ENCODE measurements at regions not wholly inside any gene's neighbourhood (a gene's known extent, or its start where the extent isn't known, plus 50 kb on each side); places are given as distances from the start of the nearest gene placed in this dataset.

- TF ChIP-seq CEBPB (IDR thresholded peaks at IDR 0.05; ENCODE audit: borderline replicate concordance, low read depth, low read length) (no peak), FOXK1 (CRISPR knock-in tag; IDR thresholded peaks at IDR 0.05; ENCODE audit: borderline replicate concordance, low read depth) (no peak), ZNF224 (CRISPR knock-in tag; IDR thresholded peaks at IDR 0.05) (no peak), FOXA1 (IDR thresholded peaks at IDR 0.05) (no peak), FOXA1 (CRISPR knock-in tag; IDR thresholded peaks at IDR 0.05) (no peak), EP300 (IDR thresholded peaks at IDR 0.05; ENCODE audit: low read depth in 2 of 2, low read length in 2 of 2) (no peak), EP300 (CRISPR knock-in tag; IDR thresholded peaks at IDR 0.05; ENCODE audit: borderline replicate concordance) (no peak), SMAD1 (CRISPR knock-in tag; IDR thresholded peaks at IDR 0.05; ENCODE audit: borderline replicate concordance, low read depth) (no peak), STAG1 (CRISPR knock-in tag; IDR thresholded peaks at IDR 0.05) (no peak), ZNF20 (CRISPR knock-in tag; IDR thresholded peaks at IDR 0.05) (no peak), TBP (CRISPR knock-in tag; IDR thresholded peaks at IDR 0.05) (no peak), JUN (CRISPR knock-in tag; IDR thresholded peaks at IDR 0.05) (no peak), ESRRA (CRISPR knock-in tag; IDR thresholded peaks at IDR 0.05; ENCODE audit: low read depth) (no peak)
- TF ChIP-seq, protein P1, sequence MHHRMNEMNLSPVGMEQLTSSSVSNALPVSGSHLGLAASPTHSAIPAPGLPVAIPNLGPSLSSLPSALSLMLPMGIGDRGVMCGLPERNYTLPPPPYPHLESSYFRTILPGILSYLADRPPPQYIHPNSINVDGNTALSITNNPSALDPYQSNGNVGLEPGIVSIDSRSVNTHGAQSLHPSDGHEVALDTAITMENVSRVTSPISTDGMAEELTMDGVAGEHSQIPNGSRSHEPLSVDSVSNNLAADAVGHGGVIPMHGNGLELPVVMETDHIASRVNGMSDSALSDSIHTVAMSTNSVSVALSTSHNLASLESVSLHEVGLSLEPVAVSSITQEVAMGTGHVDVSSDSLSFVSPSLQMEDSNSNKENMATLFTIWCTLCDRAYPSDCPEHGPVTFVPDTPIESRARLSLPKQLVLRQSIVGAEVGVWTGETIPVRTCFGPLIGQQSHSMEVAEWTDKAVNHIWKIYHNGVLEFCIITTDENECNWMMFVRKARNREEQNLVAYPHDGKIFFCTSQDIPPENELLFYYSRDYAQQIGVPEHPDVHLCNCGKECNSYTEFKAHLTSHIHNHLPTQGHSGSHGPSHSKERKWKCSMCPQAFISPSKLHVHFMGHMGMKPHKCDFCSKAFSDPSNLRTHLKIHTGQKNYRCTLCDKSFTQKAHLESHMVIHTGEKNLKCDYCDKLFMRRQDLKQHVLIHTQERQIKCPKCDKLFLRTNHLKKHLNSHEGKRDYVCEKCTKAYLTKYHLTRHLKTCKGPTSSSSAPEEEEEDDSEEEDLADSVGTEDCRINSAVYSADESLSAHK (CRISPR knock-in tag; IDR thresholded peaks at IDR 0.05; ENCODE audit: borderline replicate concordance) = no peak
These were observed 214.2 kb upstream of the ARHGAP42 start for GRCh38 chr11:100472727-100473389.
